ENCODE measurements at regions not wholly inside any gene's neighbourhood (a gene's known extent, or its start where the extent isn't known, plus 50 kb on each side); places are given as distances from the start of the nearest gene placed in this dataset.

GRCh38 chr5:90142541-90142940, 267.0 kb downstream of the CETN3 start:
- no peak for TF ChIP-seq CTCF (IDR thresholded peaks at IDR 0.05)
- no peak for TF ChIP-seq POLR2A (IDR thresholded peaks at IDR 0.05)
